Left colon (tissue), 2 donors: ENCODE measurements at regions not wholly inside any gene's neighbourhood (a gene's known extent, or its start where the extent isn't known, plus 50 kb on each side); places are given as distances from the start of the nearest gene placed in this dataset.

ENCODE experiments used
- ATAC-seq: fragments of 200-7000 bp; cut with Tn5 transposase; one replicate; pipeline ENCODE4 v1.9.1; 2020; ENCODE audit warnings: mild to moderate bottlenecking, moderate library complexity
- DNase-seq, 2 donors: peaks; one replicate each; pipeline ENCODE4 v3.0.0-alpha.2; 2020
- intact Hi-C, 2 donors: fragments of 100-400 bp; cut with DNase I in 1 of 2; cut with micrococcal nuclease in 1 of 2; formaldehyde crosslinking; loops; one replicate each; pipeline versions ENCODE4 v1.11.2 to v1.14.0; 2022; cut with DNase I, micrococcal nuclease
- donor health status: DM: no; HTN: no; CAD: no.
- donor health status: DM: yes; HTN: yes; CAD: no.

DNA sequence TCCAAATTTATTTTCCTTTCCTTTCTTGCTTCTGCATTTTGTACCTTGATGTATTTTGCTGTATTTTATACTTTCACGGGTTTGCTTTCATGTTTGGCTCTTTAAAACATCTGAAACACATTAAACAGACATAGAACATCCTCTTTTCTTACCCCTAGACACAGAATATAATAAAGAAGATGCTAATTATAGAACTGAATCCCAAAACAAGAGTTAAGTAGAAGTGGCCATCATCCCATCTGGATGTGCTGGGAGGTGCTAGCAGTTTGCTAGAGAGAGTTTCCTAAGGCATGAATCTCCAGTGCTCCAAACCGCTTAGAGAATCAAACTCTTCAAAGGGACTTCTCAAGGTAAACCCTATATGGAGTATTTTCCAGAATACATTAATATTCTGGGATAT is 53.9 kb upstream of the GNG12 start:
- DNase-seq: no peak
- intact Hi-C loops: no loop called here
- no peak for ATAC-seq

DNA sequence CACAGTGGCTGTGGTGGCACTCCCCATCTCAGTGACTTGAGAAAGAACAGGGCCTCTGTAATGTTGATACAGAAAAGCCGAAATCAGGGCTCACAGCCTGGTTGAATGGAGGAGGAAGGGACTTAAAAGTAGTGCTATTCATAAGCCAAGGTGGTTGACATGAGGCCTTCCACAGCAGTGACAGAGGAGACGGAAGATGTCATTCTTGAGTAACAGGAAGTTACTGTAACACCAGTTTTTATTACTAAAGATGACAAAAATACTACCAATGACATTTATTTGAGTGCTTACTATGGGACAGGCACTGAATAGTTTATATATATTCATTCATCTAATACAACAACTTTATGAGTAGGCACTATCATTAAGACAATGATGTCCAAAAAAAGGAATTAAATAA is 52.8 kb upstream of the GNG12 start:
- ATAC-seq: no peak
- intact Hi-C loops: no loop called here

GRCh38 chr1:67883069-67883468 is 49.8 kb upstream of the GNG12 start:
- no peak for ATAC-seq
- intact Hi-C loops: no loop called here
- DNase-seq: no peak

More for the DNA sequence above, 52.8 kb upstream of the GNG12 start:
- DNase-seq: no peak
